Hepatocyte (in vitro differentiated cells): ENCODE measurements at regions not wholly inside any gene's neighbourhood (a gene's known extent, or its start where the extent isn't known, plus 50 kb on each side); places are given as distances from the start of the nearest gene placed in this dataset.

Experiments used
- CTCF ChIP-seq: fragments of 200-600 bp; sonication (generic); IDR thresholded peaks from 2 replicates; pipeline ENCODE4 v1.5.1; 2016; ENCODE audit warnings: antibody characterized with exemption, mild to moderate bottlenecking; ENCODE audit not compliant: poor library complexity
- EZH2 ChIP-seq: fragments of 200-600 bp; sonication (generic); IDR thresholded peaks from 2 replicates; pipeline ENCODE4 v1.6.1; 2016; ENCODE audit warnings: antibody characterized with exemption, mild to moderate bottlenecking, borderline replicate concordance
- EZH2phosphoT487 ChIP-seq: fragments of 200-600 bp; sonication (generic); IDR thresholded peaks from one replicate; pipeline ENCODE4 v1.6.1; 2018; ENCODE audit warnings: antibody characterized with exemption, mild to moderate bottlenecking, low read depth, moderate library complexity; ENCODE audit not compliant: unreplicated experiment, severe bottlenecking

- TF ChIP-seq CTCF (no peak), EZH2phosphoT487 (no peak), EZH2 (no peak)
Measured at GRCh38 chr11:71358122-71358728, 90.0 kb downstream of the DHCR7 start.
